DMS153 treated with DMSO at 0.1 percent for 48 hours (cell line): ENCODE measurements at regions not wholly inside any gene's neighbourhood (a gene's known extent, or its start where the extent isn't known, plus 50 kb on each side); places are given as distances from the start of the nearest gene placed in this dataset.
A peak's percentile ranks its signal among the peaks of the same experiment; 100 is the strongest.
"Not testable (repeated sequence)": the region's sequence is repeated elsewhere in the genome, so short reads cannot be mapped to it uniquely, and the experiment has no call there.

ENCODE experiments used
- DNase-seq: peaks from one replicate; lab custom pipeline; 2025; ENCODE audit not compliant: unreplicated experiment; lab: John Stamatoyannopoulos, UW

DNA sequence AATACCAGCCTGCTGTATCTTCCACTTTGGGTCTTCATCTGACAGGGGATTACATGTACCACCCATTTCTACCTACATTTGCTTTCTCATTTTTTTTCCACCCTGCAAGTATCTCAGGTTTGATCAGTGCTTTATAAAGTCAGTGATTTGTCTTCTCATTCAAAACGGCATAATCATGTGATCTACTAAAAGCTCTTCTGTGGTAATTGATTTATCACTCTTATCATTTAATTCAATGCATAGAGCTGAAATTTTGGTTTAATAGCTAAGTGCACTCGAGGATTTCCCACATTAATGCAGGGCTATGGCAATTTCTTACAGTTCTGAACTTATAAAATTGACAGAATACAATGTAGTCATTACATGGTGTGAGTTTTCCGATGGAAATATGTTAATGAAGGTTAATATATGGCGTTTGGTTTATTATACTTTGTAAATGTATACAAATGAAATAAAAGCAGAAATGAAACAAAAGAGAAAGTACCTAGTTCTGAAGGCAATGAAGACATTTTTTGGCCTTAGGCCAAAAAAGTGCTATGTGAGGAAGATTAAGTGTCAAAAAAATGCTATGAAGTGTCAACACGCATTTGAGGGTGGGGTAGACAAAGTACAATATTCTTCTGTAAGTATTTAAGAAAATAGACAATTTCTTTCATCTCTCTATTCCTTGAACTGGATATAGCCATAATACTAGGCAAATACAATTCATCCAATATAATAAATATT, 457.3 kb downstream of the ETV1 start:
- no peak for DNase-seq

DNA sequence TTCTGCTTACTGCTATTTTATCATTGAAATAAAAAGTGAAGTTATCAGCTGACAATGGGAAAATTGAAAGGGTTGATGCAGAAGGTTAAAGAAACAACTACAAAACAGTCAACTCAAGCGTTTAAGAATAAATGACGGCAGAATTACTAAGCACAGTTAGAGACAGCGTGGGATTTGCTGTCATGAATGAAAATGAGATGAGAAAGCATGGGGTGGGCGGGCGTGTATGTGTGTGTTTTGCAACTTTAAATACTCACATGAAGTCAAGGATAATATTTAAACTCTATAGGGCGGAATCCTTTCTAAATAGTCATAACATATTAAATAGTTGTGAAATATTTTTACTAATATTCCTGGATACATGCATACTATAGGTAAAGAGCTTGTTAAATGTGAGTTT, 450.8 kb downstream of the ETV1 start:
- DNase-seq, result no peak

DNA sequence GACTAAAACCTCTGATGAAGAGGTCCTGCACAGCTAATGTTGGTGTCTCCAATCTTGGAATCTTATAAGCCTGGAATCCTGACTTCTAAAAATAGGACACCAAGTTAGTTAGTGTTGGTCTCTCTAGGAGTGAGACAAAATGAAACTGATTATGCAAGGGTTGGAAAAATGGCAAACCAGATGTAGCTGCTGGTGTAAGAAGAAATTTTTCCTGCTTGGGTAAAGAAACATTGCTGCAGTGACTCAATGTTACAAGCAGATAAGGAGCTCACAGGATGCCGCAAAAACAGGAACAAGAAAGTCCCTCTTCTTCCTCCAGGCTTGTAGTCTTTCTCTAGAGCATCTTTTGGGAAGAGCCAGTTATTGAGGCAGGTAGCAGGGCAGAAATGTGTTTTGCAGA, 449.0 kb downstream of the ETV1 start:
- no peak for DNase-seq

DNA sequence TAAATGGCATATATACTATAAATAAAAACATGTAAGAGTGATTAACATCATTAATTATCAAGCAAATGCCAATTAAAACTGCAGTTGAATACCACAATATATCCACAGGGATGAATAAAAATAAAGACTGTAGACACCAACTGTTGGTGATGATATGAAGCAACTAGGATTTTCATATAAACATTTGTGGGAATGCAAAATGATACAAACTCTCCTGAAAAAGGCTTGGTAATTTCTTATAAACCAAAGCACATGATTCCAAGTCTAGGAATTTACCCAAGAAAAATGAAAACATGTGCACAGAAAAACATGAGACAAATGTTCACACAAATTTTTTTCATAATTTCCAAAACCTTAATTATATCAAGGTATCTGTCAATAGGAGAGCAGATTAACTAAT, 448.1 kb downstream of the ETV1 start:
- no peak for DNase-seq

DNA sequence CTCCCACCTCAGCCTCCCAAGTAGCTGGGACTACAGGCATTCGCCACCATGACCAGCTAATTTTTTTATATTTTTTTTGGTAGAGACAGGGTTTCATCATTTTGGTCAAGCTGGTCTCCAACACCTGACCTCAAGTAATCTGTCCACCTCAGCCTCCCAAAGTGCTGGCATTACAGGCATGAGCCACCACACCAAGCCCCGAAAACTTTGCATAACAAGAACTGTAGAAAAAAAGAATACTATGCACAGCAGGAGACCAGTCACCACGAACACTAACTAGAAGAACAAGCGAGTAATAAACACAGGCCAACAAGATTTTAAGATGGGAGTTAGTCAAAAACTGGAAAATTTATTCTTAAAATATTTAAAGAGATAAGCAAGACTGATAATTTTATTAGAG, 447.0 kb downstream of the ETV1 start:
- no peak for DNase-seq

DNA sequence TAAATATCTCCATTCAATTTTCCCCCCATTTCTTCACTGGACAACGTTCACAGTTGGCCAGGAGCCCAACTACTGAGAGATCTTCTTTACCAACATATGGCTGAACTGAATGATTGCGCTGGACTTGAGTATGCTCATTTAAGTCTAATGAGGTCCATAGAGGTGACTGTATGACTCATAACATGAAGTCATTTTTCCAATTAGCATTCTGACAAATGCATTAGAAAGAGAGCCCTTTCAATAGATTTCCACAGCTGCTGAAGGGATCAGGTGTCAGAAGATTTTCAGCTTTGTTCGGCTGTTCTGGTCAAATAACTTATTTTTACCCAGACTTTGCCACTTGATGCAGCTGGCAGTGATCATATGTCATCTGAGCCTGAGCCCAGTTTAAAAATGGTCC, 438.0 kb downstream of the ETV1 start:
- peak; percentile 65 for DNase-seq

DNA sequence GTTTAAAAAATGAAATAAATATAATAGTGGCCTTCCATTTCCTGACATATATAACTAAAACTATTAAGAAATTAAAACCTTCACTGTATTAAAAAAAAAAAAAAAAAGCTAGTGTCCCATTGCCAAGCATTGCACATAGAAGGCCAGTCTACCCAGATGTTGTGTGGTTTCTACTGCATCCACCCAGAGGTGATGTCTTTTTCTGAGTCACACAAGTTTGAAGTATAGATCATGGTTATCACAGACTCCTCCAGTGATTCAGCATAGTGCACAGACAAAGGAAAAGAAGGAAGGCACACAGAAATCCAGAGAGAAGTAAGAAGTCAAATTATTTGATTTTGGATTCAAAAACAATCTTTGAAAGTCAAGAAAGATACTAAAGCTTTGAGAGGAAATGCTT, 429.0 kb downstream of the ETV1 start:
- no peak for DNase-seq

DNA sequence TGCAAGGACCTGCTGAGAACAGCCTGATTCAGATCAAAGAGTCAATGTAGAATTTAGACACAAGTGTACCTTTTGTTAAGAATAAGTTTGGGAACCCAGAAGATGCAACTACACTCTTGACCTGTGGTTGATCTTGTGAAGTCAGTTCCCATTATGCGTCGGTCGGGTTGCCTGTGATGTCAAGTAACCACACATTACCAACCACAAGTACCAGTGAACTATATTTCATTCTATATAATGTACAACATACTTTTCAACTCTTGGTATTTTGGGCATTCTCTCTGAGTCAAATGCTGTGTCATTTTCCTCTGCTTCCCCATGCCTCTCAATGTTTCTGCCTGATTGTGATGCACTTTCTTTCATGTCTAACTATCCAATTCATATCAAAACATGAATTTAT, 426.2 kb downstream of the ETV1 start:
- DNase-seq, result no peak

DNA sequence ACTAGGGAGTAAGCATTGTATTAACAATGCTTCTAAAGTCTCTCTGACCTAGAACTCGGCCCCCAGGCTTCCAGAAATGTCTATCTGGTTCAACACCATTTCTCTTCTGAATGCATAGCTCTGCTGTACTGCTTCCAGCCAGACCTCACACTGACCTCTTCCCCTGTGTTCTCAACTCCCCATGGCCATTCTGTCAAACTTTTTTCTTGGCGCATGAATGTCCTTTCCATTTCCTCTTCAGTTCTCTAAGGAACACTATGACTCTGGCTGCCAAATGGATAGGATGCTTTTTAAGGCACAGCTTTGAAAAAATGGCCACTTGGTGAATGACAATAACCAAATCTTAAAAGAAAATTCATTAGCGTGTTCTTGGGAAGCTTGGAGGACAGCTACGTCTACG, 425.8 kb downstream of the ETV1 start:
- no peak for DNase-seq

DNA sequence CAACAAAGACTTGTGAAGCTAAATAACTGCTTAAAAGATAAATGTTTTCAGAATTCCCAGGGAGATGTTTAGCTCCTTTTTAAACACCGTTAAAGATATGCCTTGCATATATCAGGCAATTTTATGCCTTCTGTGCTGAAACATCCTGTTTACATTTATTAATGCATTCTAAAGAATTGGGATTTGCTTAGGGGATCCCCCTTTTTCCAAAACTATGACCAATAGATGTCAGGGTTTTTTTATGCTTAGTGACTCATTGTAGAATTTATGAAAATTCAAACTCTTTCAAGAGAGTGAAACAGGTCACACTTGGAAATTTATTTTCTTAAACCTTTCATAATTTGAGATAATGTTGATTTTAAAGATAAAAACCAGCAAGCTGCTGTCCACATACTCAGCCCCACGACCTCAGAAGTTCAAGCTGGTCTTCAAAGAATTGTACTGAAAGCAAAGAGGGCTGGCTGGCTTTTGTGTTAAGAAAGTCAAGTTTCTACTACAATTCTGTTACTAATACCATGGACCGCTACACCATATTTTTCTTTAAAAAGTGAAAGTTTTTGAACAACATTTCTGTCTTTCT, 411.8 kb downstream of the ETV1 start:
- no peak for DNase-seq

DNA sequence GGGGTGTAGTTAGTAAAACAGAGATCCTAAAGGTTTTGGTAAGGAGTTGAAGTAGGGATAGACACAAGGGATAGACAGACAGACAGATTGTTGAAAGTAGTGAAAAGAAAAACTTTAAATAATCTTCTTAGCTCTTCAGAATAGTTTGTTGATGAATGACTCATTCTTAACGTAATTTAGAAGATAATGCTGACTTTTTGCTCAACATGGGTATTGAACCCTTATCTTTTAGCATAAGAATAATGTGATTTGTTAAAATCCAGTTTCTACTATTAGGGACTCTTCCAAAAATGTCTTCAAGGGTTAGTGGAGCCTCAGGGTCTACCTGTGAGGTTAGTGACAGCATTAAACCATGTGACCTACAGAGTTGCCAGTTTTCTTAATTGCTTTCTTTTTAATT, 411.2 kb downstream of the ETV1 start:
- DNase-seq, result no peak

DNA sequence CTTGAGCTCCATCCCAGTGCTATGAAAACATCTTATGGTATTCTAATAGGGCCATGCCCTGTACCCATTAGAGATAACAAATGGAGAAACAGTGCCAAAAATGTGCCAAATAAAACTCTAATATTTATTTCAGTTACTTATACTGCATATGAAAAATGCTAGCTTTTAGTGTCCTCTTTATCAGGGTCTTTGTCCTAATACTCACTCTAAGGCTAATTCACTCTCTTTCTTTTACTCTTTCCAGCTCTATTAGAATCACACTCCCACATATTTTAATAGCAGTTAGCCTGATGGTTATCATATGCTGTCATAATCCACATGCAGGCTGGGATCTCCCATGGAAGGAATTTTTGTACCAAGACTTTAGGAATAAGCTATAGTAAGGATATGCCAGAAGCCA, 408.4 kb downstream of the ETV1 start:
- DNase-seq, result no peak

DNA sequence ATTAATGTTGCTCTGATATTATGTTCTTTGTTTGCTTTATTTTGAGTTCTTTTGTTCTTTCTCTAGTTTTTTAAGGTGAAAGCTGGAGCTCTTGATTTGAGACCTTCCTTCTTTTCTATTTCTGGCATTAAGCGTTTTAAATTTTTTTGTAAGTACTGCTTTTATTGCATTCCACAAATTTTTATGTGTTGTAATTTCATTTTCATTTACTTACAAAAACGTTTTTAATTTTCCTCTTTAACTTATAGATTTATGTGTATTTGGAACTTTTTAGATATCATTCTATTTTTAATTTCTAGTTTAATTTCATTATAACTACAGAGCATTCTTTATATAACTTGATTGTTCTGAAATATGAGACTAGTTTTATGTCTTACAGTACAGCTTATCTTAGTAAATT, 395.6 kb downstream of the ETV1 start:
- no peak for DNase-seq

DNA sequence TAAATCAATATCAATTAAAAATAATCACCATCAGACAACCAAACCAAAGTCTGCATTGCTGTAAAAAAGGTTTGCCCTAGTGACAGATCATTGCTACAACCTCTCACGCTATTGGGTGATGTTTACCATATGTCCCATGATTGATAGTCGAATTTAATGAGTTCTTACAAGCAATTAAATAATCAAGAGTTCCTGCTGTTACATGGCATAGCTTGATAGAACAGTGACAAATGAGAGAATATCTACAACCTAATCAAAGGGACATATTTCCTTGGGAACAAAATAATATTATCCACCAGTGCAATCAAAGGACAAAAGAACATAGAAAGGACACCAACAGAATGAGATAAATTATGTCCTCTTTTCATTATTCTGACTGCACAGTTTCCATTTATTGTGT, 387.4 kb downstream of the ETV1 start:
- DNase-seq, result no peak

DNA sequence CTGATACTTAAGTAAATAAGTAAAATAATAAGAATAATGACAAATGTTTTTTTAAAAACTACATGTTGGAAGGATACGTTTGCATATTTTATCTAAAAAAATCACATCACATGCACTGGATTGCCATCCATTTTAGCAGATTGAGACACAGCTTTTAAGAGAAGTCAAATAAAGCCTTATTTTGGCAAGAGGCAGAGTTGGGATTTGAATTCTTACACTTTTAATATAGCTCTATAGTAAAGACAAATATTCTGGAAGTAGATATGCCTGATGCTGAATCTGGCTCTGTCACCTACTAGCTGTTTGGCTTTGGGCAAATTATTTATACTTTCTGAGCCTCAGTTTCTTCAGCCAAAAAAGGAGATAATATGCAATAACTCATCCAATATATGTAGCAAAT, 386.4 kb downstream of the ETV1 start:
- DNase-seq, result no peak

DNA sequence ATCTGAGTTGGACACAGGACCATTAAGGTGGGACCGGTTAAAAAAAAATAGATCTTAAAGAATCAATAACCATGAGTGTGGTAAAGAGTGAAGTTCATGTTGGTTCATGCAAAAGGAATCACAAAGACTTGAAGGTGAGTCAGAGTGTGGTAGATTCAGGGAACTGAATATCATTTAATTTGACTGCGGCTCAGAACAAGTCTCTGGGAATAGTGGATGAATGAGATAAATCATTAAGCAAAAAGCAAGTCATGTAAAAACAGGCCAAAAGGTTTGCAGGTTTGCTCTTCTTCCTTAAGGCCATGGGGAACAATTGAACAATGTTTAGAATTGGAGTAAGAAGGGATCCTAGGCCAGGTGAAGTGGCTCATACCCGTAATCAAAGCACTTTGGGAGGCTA, 385.8 kb downstream of the ETV1 start:
- DNase-seq, result no peak

DNA sequence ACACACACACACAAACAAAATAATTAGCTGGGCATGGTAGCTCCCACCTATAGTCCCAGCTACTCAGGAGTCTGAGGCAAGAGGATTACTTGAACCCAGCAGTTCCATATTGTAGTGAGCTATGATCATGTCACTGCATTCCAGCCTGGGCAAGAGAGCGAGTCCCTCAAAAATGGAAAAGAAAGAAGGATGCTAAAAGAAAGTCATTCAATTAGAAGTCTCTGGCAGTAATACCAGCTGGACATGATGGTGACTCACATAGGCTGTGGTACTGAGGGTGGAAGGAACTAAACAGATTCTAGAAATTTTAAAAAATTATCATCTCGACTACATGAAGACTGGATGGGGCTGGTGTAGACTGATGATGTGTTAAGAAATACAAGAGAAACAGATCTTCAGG, 385.3 kb downstream of the ETV1 start:
- DNase-seq, result no peak

DNA sequence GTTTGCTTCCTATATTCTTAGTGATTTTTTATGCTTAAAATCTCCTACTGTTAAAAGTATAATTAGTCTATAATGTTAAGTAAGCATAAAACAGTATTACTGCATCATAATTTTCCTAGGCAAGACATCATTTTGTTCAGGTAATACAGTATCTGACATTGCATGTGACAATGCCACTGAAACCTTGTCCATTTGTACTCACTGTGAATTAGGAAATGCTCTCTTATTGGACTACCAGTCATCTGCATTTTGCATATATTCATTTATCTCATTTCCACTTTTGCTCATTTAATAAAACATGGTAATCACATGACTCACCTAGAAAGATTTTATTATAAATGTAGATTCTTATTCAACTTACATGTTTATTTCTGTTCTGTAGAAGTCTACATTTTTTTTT, 379.1 kb downstream of the ETV1 start:
- no peak for DNase-seq

DNA sequence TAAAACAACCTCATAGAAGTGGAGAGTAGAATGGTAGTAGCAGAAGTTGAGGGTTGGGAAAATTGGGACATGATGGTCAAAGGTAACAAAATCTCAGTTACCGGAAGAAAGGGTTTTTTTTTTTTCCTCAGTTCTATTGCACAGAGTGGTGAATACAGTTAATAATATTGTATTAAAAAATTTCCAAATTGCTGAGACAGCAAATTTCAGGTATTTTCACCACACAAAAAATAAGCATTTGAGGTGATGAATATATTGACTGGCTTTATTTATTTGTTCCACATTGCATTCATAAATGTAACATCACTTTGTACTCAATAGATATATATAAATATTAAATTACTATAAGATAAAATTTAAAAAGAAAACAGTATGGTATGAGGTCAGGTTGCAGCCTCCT, 373.8 kb downstream of the ETV1 start:
- no peak for DNase-seq

DNA sequence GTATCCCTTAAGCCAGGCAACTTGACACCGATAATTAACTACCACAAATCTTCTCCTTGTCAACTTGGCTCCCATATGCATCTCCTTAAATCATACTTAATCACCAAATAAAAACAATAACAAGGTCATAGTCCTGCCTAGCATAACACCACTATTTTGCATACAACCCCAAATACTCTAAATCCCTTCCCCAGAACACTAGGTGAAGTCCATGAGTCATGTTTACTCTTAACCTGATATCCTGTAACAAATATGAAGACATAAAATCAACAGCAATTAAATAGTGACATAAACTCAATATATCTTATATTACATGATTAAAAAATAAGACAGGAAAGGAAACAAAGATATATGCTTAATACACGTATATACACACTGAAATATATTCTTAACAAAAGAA, 362.0 kb downstream of the ETV1 start:
- no peak for DNase-seq

DNA sequence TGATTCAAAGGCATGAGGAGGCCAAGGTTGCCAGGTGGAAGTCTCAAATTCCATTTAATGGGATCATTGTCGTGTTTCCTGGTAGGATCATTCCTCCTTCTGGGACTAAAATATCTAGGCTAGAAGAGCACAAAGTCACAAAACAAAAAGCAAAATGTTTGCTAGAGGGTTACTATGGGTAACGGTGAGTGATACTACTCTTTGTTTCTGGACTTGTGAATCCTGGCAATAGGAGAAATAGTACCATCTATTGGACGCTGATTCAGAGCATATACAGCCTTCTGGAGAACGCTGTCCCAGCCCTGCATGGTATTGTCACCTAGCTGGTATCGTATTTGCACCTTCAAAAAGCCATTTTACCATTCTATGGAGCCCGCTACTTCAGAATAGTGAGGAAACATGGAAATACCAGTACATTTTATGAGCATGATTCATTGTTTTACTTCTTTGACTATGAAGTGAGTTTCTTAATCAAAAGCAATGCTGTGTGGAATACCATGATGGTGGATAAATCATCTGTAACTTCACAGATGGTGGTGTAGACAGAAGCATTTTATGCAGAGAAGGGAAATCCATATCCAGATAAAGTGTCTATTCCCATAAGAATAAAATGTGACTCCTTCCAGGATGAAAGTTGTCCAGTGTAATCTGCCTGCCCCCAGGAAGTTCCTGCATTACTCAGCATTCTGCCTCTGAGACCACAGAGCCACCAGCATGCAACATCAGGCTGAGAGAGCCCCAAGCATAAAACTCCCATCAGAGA, 361.0 kb downstream of the ETV1 start:
- DNase-seq, result no peak

DNA sequence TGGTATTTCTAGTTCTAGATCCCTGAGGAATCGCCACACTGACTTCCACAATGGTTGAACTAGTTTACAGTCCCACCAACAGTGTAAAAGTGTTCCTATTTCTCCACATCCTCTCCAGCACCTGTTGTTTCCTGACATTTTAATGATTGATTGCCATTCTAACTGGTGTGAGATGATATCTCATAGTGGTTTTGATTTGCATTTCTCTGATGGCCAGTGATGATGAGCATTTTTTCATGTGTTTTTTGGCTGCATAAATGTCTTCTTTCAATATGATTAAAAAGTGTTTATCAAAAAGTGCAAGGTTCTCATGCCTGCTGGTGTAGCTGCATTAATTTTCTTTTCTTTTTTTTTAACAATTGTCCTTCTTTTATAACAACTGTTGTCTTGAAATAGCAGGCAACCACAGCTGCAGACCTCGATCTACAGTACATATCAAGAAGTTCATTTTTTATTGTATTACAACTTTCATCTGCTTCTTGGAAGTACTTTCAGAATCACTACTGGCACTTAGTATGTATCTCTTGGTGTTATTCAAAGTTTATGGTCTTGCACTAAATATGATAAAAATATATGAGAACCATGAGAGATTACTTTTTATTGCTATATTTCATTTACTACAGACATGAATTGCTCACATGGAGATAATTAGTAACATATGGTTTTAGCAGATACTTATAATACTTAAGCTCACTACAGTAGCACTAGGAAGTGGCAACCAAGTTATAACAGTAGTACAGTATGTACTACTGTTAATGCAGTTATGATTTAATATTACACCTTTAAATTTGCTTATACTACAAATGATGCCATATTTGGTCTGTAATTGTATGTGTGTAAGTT, 358.0 kb downstream of the ETV1 start:
- not testable (repeated sequence) for DNase-seq
